ENCODE measurements at regions not wholly inside any gene's neighbourhood (a gene's known extent, or its start where the extent isn't known, plus 50 kb on each side); places are given as distances from the start of the nearest gene placed in this dataset.

GRCh38 chr10:130615457-130615856, 479.3 kb downstream of the GLRX3 start:
- TF ChIP-seq JUNB (IDR thresholded peaks at IDR 0.05; ENCODE audit: unreplicated experiment) (no peak), CTCF (conservative IDR thresholded peaks at IDR 0.05; ENCODE audit: low read depth in 2 of 2) (no peak), EZH2 (IDR thresholded peaks at IDR 0.05; ENCODE audit: low read depth, unreplicated experiment) (no peak), REST (IDR thresholded peaks at IDR 0.05; ENCODE audit: unreplicated experiment) (no peak), POLR2AphosphoS5 (IDR thresholded peaks at IDR 0.05; ENCODE audit: low read depth) (no peak), EZH2phosphoT487 (IDR thresholded peaks at IDR 0.05; ENCODE audit: unreplicated experiment) (no peak)

All from GM23338 (cell line).